NCI-H446 (cell line): ENCODE measurements at regions not wholly inside any gene's neighbourhood (a gene's known extent, or its start where the extent isn't known, plus 50 kb on each side); places are given as distances from the start of the nearest gene placed in this dataset.
A peak's percentile ranks its signal among the peaks of the same experiment; 100 is the strongest.

ENCODE experiments used
- DNase-seq, 2 experiments: peaks; one replicate each; lab custom pipeline; 2025; lab: John Stamatoyannopoulos, UW

- DNase-seq, result peak; percentile 9 to 43
These were observed 58.7 kb upstream of the NBEA start for GRCh38 chr13:34883396-34883795.

- DNase-seq, result no peak
These were observed 57.7 kb upstream of the NBEA start for GRCh38 chr13:34884366-34884765.

GRCh38 chr13:34886121-34886875 is 55.8 kb upstream of the NBEA start:
- no peak for DNase-seq

- no peak for DNase-seq
These were observed 55.1 kb upstream of the NBEA start for GRCh38 chr13:34886987-34887386.
